ENCODE measurements at regions not wholly inside any gene's neighbourhood (a gene's known extent, or its start where the extent isn't known, plus 50 kb on each side); places are given as distances from the start of the nearest gene placed in this dataset.
A peak's percentile ranks its signal among the peaks of the same experiment; 100 is the strongest.

GRCh38 chr20:19947611-19948264 lies 69.4 kb upstream of the NAA20 start:
- Histone ChIP-seq H3K4me1 (replicated peaks in 1 of 2) (peaks cover 0 to 20% of the 10 kb centered on the region in 2 donors), H3K9me3 (replicated peaks in 1 of 3) (no peaks in the 10 kb centered on the region), H3K4me3 (no peak overlapping the region), H3K36me3 (replicated peaks in 1 of 2) (no peaks in the 10 kb centered on the region), H3K27ac (peak overlapping the region in 1 of 5 donors; percentile 24), H3K27me3 (no peaks in the 10 kb centered on the region)
- no peak for DNase-seq
- WGBS, 4 donors = 87 to 93% (median 92%) methylated on average over 10 of the region's 10 CpGs
- TF ChIP-seq POLR2A (IDR thresholded peaks at IDR 0.05) = no peak
- TF ChIP-seq, protein P1, sequence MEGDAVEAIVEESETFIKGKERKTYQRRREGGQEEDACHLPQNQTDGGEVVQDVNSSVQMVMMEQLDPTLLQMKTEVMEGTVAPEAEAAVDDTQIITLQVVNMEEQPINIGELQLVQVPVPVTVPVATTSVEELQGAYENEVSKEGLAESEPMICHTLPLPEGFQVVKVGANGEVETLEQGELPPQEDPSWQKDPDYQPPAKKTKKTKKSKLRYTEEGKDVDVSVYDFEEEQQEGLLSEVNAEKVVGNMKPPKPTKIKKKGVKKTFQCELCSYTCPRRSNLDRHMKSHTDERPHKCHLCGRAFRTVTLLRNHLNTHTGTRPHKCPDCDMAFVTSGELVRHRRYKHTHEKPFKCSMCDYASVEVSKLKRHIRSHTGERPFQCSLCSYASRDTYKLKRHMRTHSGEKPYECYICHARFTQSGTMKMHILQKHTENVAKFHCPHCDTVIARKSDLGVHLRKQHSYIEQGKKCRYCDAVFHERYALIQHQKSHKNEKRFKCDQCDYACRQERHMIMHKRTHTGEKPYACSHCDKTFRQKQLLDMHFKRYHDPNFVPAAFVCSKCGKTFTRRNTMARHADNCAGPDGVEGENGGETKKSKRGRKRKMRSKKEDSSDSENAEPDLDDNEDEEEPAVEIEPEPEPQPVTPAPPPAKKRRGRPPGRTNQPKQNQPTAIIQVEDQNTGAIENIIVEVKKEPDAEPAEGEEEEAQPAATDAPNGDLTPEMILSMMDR (IDR thresholded peaks at IDR 0.05) = no peak
- intact Hi-C loops (cut with DNase I) = no loop called here

DNA sequence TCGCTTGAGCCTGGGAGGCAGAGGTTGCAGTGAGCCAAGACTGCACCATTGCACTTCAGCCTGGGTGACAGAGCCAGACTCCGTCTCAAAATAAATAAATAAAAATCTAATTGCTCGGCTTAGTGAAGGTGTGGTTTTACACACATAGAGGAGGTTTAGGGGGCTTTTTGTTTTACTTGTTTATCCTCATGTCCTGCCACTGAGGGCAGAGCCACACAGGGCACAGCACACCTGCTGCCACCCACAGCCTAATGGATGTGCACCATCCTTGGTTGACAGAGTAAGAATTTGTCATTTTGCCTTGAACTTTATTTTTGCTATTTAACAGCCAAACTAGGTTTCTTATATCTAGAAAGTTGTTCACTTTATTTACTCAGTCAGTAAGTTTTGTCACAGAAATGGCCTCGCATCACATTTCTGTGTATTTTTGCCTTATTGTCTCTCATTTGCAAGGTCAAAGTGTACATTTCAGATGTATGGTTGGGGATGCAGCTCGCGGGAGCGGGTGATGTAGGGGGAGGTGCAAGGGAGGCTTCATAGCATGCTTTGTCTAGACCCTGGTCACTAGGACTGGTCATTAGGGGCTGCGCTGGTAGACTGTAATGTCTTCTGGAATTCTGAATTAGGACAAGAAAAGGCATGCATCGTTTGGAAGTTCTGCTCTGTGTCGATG lies 67.8 kb upstream of the NAA20 start:
- Histone ChIP-seq H3K27me3 (no peaks in the 10 kb centered on the region), H3K27ac (no peak overlapping the region), H3K4me1 (replicated peaks in 1 of 2) (peaks cover 0 to 14% of the 10 kb centered on the region in 2 donors), H3K36me3 (replicated peaks in 1 of 2) (no peaks in the 10 kb centered on the region), H3K4me3 (no peak overlapping the region), H3K9me3 (replicated peaks in 1 of 3) (no peaks in the 10 kb centered on the region)
- intact Hi-C loops (cut with DNase I) = no loop called here
- 67 to 73% (median 69%) methylated on average over 10 of the region's 10 CpGs for WGBS, 4 donors
- TF ChIP-seq POLR2A (IDR thresholded peaks at IDR 0.05) = no peak
- TF ChIP-seq, protein P1 (IDR thresholded peaks at IDR 0.05) = no peak
- no peak for DNase-seq

DNA sequence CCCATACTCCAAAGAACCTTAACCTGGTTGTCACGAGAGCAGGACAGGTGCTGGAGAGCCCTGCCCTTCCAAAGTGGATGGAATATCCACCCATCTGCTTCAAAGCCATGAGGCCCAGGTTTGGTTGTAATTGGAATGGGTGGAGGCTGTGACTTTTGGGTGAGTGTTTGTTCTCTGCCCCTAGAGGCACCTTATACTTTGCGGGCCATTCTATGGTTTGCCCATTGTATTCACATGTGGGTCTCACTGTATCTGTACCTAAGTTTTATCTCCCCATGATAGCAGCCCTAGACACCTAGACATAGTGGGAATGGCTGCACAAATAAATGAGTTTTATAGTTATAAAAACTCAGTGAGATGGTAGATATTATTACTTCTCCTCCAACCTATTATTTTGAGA lies 67.1 kb upstream of the NAA20 start:
- WGBS, 4 donors = 86 to 99% (median 95%) methylated on average over 2 of the region's 2 CpGs
- no peak overlapping the region for H3K27ac ChIP-seq
- peaks cover 0 to 7% of the 10 kb centered on the region in 2 donors for H3K4me1 ChIP-seq (replicated peaks in 1 of 2)
- H3K4me3 ChIP-seq = no peak overlapping the region
- H3K9me3 ChIP-seq (replicated peaks in 1 of 3) = no peaks in the 10 kb centered on the region
- no peak for DNase-seq
- no peaks in the 10 kb centered on the region for H3K36me3 ChIP-seq (replicated peaks in 1 of 2)
- TF ChIP-seq, protein P1 (IDR thresholded peaks at IDR 0.05) = no peak
- TF ChIP-seq POLR2A (IDR thresholded peaks at IDR 0.05) = no peak
- no peaks in the 10 kb centered on the region for H3K27me3 ChIP-seq
- intact Hi-C loops (cut with DNase I) = no loop called here

DNA sequence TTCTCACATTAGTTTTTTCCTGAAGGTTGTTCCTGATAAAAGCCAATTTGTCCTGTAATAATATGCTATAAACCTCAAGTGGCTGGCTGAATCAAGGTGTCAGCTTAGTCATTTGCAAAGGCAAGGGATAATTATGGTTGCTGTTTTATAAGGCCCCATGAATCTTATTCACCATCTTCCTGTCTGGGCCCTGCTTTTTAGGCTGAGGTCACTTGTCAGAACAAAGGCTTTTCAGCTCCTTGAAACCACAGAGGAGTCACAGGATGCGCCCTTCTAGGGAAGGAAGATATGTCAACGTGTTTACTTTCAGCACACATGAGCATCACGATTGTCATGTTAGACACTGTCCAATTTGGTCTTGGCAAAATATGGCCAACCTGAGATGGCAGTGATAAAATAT lies 64.8 kb upstream of the NAA20 start:
- TF ChIP-seq POLR2A (IDR thresholded peaks at IDR 0.05) = no peak
- TF ChIP-seq, protein P1 (IDR thresholded peaks at IDR 0.05) = no peak
- intact Hi-C loops (cut with DNase I) = no loop called here
- Histone ChIP-seq H3K9me3 (replicated peaks in 1 of 3) (no peaks in the 10 kb centered on the region), H3K4me1 (replicated peaks in 1 of 2) (no peaks in the 10 kb centered on the region), H3K36me3 (replicated peaks in 1 of 2) (peaks cover 0 to 10% of the 10 kb centered on the region in 2 donors), H3K4me3 (no peak overlapping the region), H3K27ac (peak overlapping the region in 1 of 5 donors; percentile 7), H3K27me3 (no peaks in the 10 kb centered on the region)
- WGBS, 4 donors = 74 to 93% (median 81%) methylated on average over 3 of the region's 3 CpGs
- DNase-seq = no peak

Data from adrenal gland (tissue), 9 donors.